GM12872 (cell line): ENCODE measurements at regions not wholly inside any gene's neighbourhood (a gene's known extent, or its start where the extent isn't known, plus 50 kb on each side); places are given as distances from the start of the nearest gene placed in this dataset.

Experiments
- TF ChIP-seq, protein P1 (sequence below): IDR thresholded peaks from 3 replicates; pipeline ENCODE4 v1.5.1; 2011; ENCODE audit warnings: low read depth, mild to moderate bottlenecking, low read length, moderate library complexity; ENCODE audit not compliant: insufficient read depth

GRCh38 chr4:34733185-34733941 is 1511.0 kb downstream of the ARAP2 start:
- TF ChIP-seq, protein P1, sequence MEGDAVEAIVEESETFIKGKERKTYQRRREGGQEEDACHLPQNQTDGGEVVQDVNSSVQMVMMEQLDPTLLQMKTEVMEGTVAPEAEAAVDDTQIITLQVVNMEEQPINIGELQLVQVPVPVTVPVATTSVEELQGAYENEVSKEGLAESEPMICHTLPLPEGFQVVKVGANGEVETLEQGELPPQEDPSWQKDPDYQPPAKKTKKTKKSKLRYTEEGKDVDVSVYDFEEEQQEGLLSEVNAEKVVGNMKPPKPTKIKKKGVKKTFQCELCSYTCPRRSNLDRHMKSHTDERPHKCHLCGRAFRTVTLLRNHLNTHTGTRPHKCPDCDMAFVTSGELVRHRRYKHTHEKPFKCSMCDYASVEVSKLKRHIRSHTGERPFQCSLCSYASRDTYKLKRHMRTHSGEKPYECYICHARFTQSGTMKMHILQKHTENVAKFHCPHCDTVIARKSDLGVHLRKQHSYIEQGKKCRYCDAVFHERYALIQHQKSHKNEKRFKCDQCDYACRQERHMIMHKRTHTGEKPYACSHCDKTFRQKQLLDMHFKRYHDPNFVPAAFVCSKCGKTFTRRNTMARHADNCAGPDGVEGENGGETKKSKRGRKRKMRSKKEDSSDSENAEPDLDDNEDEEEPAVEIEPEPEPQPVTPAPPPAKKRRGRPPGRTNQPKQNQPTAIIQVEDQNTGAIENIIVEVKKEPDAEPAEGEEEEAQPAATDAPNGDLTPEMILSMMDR, result no peak

GRCh38 chr4:34766935-34767334 is 1477.4 kb downstream of the ARAP2 start:
- TF ChIP-seq, protein P1, result no peak

DNA sequence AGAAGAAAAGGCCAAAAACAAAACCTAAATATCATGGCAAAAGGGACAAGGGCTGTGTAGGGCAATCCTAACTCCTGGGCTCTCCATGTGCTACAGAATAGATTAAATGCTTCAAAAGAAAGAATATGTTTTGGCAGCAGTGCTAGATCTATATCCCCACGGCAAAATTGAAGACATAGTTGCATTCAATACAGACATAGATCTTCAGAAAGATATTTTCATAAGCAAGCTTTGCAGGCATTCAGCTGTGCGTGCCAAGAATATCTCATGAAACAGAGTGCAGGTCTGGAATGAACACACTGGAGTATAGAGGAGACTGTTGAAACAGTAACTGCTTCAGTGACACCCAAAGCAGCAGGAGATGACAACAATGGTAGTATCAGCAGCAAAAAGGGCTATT is 1476.9 kb downstream of the ARAP2 start:
- TF ChIP-seq, protein P1, result no peak

DNA sequence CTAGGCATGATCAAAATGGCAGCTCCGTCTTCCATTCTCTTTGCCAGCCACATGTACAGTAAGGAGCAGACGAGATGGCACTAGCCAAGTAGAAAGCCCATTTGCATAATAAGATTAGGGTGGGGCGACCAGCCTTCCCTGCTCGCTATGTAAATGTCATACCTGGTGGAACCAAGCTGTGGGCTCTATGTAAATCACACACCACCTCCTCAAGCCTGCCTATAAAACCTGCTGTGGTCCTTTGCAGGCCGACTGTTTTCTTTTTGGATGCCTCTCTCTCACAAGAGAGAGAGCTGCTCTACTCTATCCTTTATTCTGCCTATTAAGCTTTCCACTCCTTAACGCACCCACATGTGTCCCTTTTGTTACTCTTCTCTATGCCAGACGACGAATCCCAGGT is 1472.7 kb downstream of the ARAP2 start:
- TF ChIP-seq, protein P1, result no peak

- TF ChIP-seq, protein P1, result no peak
These were observed 1454.2 kb downstream of the ARAP2 start for GRCh38 chr4:34790131-34790530.

DNA sequence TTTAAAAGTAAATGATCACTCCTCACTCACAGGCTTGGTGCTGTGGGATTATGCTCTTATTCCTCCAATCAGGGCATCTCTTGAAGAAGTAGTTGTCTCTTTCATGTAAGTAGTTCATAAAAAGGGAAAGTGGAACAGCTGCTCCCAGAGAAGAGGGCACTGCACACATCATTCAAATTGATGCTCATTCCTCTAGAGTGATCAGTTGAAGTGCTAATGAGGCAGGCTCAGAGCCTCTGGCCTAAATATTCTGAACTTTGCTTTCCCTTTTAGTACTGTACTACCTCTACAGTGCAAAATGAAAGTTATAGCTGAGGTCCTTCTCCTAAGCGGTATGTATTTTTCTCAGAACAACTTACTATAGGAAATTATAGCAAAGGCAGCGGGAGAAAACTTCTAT is 1453.1 kb downstream of the ARAP2 start:
- TF ChIP-seq, protein P1, result no peak

DNA sequence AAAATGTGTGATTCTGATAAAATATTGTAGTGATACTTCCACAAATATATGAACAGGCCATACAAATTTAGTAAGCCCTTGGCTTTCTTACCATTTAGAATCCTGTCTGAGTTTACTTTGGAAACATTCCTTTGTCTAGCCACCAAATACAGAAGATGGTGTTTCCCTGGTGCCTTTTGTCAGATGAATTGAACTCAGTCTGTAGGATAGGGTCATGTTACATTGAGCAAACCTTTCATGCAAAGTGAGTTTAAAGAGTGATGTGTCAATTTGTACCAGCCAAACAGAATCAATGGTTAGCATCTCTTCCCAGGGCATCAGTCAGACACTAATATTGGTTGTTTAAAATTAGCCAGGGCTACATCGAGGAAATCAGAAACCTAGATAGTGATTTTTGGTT is 1443.4 kb downstream of the ARAP2 start:
- TF ChIP-seq, protein P1, result no peak
